ENCODE measurements at regions not wholly inside any gene's neighbourhood (a gene's known extent, or its start where the extent isn't known, plus 50 kb on each side); places are given as distances from the start of the nearest gene placed in this dataset.

DNA sequence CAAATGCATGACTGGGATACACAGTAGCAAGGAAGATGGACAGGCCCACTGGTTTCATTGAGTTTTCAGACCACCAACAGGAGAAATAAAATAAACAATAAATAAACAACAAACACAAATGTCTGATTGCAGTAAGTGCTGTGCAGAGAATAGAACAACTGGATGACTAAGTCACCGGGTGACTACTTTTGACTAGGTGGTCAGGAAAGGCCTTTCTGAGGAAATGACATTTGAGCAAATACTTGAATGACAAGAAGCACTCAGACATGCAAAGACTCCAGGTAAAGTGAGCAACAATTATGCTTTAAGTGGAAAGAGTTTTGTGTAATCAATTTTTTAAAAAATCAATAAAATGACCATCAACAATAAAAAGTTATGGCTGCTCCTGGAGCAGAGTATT lies 137.7 kb downstream of the BTC start:
- DNase-seq (no peak), ATAC-seq (no peak)
- Mint-ChIP-seq H3K27ac (no peak overlapping the region), H3K4me3 (no peak overlapping the region), H3K9me3 (ENCODE audit: low read depth) (no peaks in the 10 kb centered on the region), H3K4me1 (no peaks in the 10 kb centered on the region), H3K36me3 (no peaks in the 10 kb centered on the region), H3K27me3 (no peaks in the 10 kb centered on the region)
- CTCF ChIA-PET = no interaction called here

GRCh38 chr4:74658116-74658515 lies 136.2 kb downstream of the BTC start:
- Mint-ChIP-seq H3K27ac (no peak overlapping the region), H3K9me3 (ENCODE audit: low read depth) (no peaks in the 10 kb centered on the region), H3K4me1 (no peaks in the 10 kb centered on the region), H3K27me3 (peaks cover 2% of the 10 kb centered on the region), H3K4me3 (no peak overlapping the region), H3K36me3 (no peaks in the 10 kb centered on the region)
- DNase-seq (no peak), ATAC-seq (no peak)
- CTCF ChIA-PET = no interaction called here

DNA sequence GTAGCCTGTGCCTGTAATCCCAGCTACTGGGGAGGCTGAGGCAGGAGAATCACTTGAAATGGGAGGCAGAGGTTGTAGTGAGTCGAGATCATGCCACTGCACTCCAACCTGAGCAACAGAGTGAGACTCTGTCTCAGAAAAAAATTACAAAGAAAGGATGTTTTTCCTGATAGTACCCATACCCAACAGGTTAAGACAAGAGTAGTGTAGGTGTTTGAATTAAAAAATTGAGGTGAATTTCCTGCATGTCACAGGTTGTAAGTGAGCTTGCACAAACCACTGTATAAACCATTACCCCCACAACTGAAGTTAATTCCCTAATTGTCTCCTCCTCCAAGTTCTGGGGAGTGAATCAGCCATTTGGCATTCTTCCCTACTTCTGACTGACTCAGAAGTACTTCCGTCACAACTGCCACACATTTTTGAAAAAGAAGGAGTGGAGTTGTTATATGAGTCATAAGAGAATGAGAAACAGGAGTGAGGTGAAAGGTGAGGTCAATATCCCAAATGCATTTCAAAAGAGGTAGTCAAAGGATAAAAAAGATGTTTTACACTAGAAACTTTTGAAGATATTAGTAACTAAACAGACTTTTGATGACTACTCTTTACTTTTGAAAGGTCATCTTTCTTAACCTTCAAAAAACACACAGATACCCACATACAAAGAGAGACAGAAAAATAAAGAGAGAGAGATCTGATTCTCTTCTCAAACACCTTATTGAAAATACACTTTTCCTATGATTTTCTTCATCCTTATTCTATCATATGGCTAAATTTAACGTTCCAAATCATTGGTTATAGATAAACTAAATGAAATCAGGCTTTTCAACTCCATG lies 134.5 kb downstream of the BTC start:
- ATAC-seq = no peak
- Mint-ChIP-seq H3K27me3 (peaks cover 5% of the 10 kb centered on the region), H3K9me3 (ENCODE audit: low read depth) (no peaks in the 10 kb centered on the region), H3K4me3 (no peak overlapping the region), H3K27ac (no peak overlapping the region), H3K36me3 (no peaks in the 10 kb centered on the region), H3K4me1 (no peaks in the 10 kb centered on the region)
- CTCF ChIA-PET = no interaction called here
- no peak for DNase-seq

- no peaks in the 10 kb centered on the region for H3K36me3 Mint-ChIP-seq
- no peaks in the 10 kb centered on the region for H3K9me3 Mint-ChIP-seq (ENCODE audit: low read depth)
- no peak for ATAC-seq
- no peaks in the 10 kb centered on the region for H3K4me1 Mint-ChIP-seq
- no peak overlapping the region for H3K27ac Mint-ChIP-seq
- no peak overlapping the region for H3K4me3 Mint-ChIP-seq
- H3K27me3 Mint-ChIP-seq = peaks cover 5% of the 10 kb centered on the region
- DNase-seq = no peak
- CTCF ChIA-PET = no interaction called here
Measured at GRCh38 chr4:74660866-74661265, 133.5 kb downstream of the BTC start.

DNA sequence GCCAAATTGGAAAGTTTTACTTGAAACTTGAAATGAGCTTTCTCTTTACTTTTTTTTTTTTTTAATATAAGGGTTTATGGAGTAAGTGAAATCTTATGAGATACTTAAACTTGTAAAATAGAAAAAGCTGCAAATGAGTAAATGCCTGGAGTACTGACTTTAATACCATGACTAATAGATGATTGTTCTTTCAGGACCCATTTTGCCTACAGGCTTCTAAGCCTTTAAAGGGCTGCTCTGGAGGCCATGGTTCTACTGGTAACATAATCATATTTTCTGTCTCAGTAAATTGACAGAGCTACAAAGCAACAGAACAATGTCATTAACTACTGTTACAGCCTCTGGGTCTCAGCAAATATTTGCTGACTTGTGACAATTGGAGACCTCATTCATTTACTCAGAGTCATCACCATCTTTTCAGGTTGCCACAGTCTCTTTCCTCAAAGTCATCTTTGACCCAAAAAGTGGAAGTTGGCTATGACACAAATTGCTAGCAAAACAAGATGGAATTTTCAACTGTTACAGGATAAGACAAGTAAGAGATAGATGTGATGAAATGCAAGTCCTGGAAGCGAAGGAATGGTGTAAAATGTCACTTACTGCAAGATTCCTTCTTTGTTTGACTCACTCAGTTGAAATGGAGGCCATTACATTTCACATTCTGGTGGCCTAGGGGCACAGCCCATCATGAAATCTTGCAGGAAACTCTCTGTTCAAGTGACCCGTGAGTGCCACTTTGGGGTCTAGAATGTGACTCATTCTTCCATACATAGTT lies 132.7 kb downstream of the BTC start:
- CTCF ChIA-PET = no interaction called here
- DNase-seq (no peak), ATAC-seq (no peak)
- H3K36me3 Mint-ChIP-seq = no peaks in the 10 kb centered on the region
- peaks cover 5% of the 10 kb centered on the region for H3K27me3 Mint-ChIP-seq
- H3K4me1 Mint-ChIP-seq = no peaks in the 10 kb centered on the region
- H3K4me3 Mint-ChIP-seq = no peak overlapping the region
- H3K27ac Mint-ChIP-seq = no peak overlapping the region
- no peaks in the 10 kb centered on the region for H3K9me3 Mint-ChIP-seq (ENCODE audit: low read depth)

GRCh38 chr4:74663631-74664030 lies 130.7 kb downstream of the BTC start:
- Mint-ChIP-seq H3K4me3 (no peak overlapping the region), H3K27ac (no peak overlapping the region), H3K36me3 (no peaks in the 10 kb centered on the region), H3K27me3 (peaks cover 8% of the 10 kb centered on the region), H3K9me3 (ENCODE audit: low read depth) (no peaks in the 10 kb centered on the region), H3K4me1 (no peaks in the 10 kb centered on the region)
- DNase-seq (no peak), ATAC-seq (no peak)
- CTCF ChIA-PET = no interaction called here

- no peaks in the 10 kb centered on the region for H3K9me3 Mint-ChIP-seq (ENCODE audit: low read depth)
- ATAC-seq = no peak
- H3K4me3 Mint-ChIP-seq = no peak overlapping the region
- H3K27me3 Mint-ChIP-seq = peaks cover 15% of the 10 kb centered on the region
- no peaks in the 10 kb centered on the region for H3K36me3 Mint-ChIP-seq
- CTCF ChIA-PET = no interaction called here
- no peaks in the 10 kb centered on the region for H3K4me1 Mint-ChIP-seq
- no peak for DNase-seq
- H3K27ac Mint-ChIP-seq = no peak overlapping the region
Measured at GRCh38 chr4:74665346-74665745, 129.0 kb downstream of the BTC start.

GRCh38 chr4:74665876-74666275 lies 128.4 kb downstream of the BTC start:
- no peak overlapping the region for H3K27ac Mint-ChIP-seq
- ATAC-seq (no peak), DNase-seq (no peak)
- H3K4me3 Mint-ChIP-seq = no peak overlapping the region
- CTCF ChIA-PET = no interaction called here
- H3K27me3 Mint-ChIP-seq = peaks cover 18% of the 10 kb centered on the region
- no peaks in the 10 kb centered on the region for H3K9me3 Mint-ChIP-seq (ENCODE audit: low read depth)
- H3K4me1 Mint-ChIP-seq = no peaks in the 10 kb centered on the region
- H3K36me3 Mint-ChIP-seq = no peaks in the 10 kb centered on the region

- Mint-ChIP-seq H3K9me3 (ENCODE audit: low read depth) (no peaks in the 10 kb centered on the region), H3K4me3 (no peak overlapping the region), H3K36me3 (no peaks in the 10 kb centered on the region), H3K27me3 (peaks cover 18% of the 10 kb centered on the region), H3K27ac (no peak overlapping the region), H3K4me1 (no peaks in the 10 kb centered on the region)
- DNase-seq (no peak), ATAC-seq (no peak)
- CTCF ChIA-PET = no interaction called here
Measured at GRCh38 chr4:74667438-74667837, 126.9 kb downstream of the BTC start.

DNA sequence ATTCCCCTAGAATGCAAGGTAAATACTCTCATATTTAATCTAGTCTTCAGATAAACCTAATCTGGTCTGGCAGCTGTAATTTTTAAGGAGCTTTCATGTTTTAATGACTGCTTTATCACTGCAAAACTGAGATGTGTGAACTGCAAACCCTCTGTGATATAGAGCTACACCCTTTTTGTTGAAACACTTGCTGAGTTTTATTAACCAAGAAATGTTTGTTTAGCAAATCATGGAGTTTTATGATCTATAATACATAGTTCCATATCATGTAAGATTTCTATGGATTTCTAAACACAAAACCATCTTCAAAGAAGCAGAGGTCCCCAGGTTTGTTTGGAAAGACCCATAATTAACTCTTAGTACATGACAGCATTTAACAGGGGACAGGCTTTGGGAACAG lies 126.4 kb downstream of the BTC start:
- Mint-ChIP-seq H3K9me3 (ENCODE audit: low read depth) (no peaks in the 10 kb centered on the region), H3K27me3 (peaks cover 17% of the 10 kb centered on the region), H3K4me3 (no peak overlapping the region), H3K4me1 (no peaks in the 10 kb centered on the region), H3K36me3 (no peaks in the 10 kb centered on the region), H3K27ac (no peak overlapping the region)
- ATAC-seq (no peak), DNase-seq (no peak)
- CTCF ChIA-PET = no interaction called here

GRCh38 chr4:74669702-74670101 lies 124.6 kb downstream of the BTC start:
- CTCF ChIA-PET = no interaction called here
- Mint-ChIP-seq H3K4me1 (no peaks in the 10 kb centered on the region), H3K36me3 (no peaks in the 10 kb centered on the region), H3K9me3 (ENCODE audit: low read depth) (no peaks in the 10 kb centered on the region), H3K4me3 (no peak overlapping the region), H3K27me3 (peaks cover 13% of the 10 kb centered on the region), H3K27ac (no peak overlapping the region)
- DNase-seq (no peak), ATAC-seq (no peak)

GRCh38 chr4:74670583-74670982 lies 123.7 kb downstream of the BTC start:
- no peaks in the 10 kb centered on the region for H3K36me3 Mint-ChIP-seq
- no peak overlapping the region for H3K27ac Mint-ChIP-seq
- H3K4me3 Mint-ChIP-seq = no peak overlapping the region
- H3K9me3 Mint-ChIP-seq (ENCODE audit: low read depth) = no peaks in the 10 kb centered on the region
- H3K27me3 Mint-ChIP-seq = peaks cover 13% of the 10 kb centered on the region
- CTCF ChIA-PET = no interaction called here
- H3K4me1 Mint-ChIP-seq = no peaks in the 10 kb centered on the region
- DNase-seq (no peak), ATAC-seq (no peak)

DNA sequence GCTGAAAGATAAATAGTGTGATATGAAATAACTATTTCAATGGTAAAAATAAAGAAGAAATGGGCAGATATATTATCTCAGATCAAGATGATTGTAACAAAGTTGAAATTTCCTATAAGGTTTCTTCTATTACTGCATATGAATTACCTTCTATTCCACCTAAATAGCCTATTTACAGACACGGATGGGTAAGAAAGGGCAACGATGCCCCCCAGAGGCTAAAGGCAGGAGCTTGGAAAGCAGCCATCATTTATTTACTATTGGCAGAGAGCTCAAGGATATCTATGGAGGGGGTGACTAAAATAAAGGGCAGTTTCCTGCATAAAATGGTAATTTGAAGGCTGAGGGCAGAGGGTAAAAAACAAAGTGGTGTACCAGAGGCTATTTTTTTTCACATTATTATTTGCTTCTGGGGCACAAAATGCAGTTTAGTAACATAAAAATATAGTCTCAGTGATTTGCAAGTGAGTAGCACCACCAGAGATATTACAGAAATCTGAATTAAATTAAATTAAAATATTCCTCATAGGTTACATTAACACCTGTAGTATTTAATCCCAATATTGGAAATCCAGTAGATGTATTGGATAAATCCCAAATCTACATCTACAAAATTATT lies 123.1 kb downstream of the BTC start:
- no peak for ATAC-seq
- DNase-seq = no peak
- CTCF ChIA-PET = interaction anchor here (0.7 kb wide), 1 partner anchor 350 kb away, joined by 3 read pairs; no protein-coding TSS in a partner anchor

DNA sequence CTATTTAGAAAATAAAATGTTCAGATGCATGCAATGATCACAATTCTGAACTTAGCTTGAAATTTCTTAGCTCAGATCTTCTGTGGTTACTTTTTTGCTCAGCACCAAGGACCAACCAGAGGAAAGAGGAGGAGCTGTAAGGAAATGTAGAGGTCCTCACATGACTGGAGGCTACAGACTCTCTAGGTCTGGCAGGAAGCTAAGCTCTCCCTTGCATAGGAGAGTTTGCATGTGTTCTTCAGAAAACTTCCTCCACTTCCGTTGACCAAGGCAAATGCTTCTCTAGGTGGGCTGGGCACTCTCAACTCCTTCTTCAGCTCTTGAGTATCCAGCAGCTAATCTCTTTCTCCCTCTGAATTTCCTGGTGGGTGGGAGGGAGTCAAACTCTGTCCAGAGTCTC lies 119.6 kb downstream of the BTC start:
- ATAC-seq (no peak), DNase-seq (no peak)
- Mint-ChIP-seq H3K9me3 (ENCODE audit: low read depth) (no peaks in the 10 kb centered on the region), H3K27ac (no peak overlapping the region), H3K4me3 (no peak overlapping the region), H3K36me3 (no peaks in the 10 kb centered on the region), H3K27me3 (peaks cover 3% of the 10 kb centered on the region), H3K4me1 (no peaks in the 10 kb centered on the region)
- CTCF ChIA-PET = interaction anchor here (0.9 to 1.9 kb wide), 2 partner anchors 354 to 486 kb away, joined by 3 to 7 read pairs; no protein-coding TSS in a partner anchor

More for the DNA sequence above, 123.1 kb downstream of the BTC start:
- Mint-ChIP-seq H3K4me1 (no peaks in the 10 kb centered on the region), H3K27ac (no peak overlapping the region), H3K27me3 (peaks cover 13% of the 10 kb centered on the region), H3K4me3 (no peak overlapping the region), H3K36me3 (no peaks in the 10 kb centered on the region), H3K9me3 (ENCODE audit: low read depth) (no peaks in the 10 kb centered on the region)

Measured in activated CD8-positive, alpha-beta memory T cell treated with anti-CD3 and anti-CD28 coated beads, Interleukin-2, amount 10 ng/mL, durations not matched to agents 7 days and 5 days (primary cell).